Sigmoid colon (tissue), 6 donors: ENCODE measurements at regions not wholly inside any gene's neighbourhood (a gene's known extent, or its start where the extent isn't known, plus 50 kb on each side); places are given as distances from the start of the nearest gene placed in this dataset.
A peak's percentile ranks its signal among the peaks of the same experiment; 100 is the strongest.

ENCODE experiments used
- DNase-seq: peaks from one replicate; pipeline ENCODE4 v3.0.0-alpha.2; 2019
- H3K27ac ChIP-seq, 4 donors: fragments of 200-600 bp; sonication (generic); one replicate each; pipeline ENCODE4 v1.5.1; 2016 to 2019; ENCODE audit warnings: mild to moderate bottlenecking in 1 of 4
- H3K27me3 ChIP-seq, 3 donors: fragments of 200-600 bp; sonication (generic); one replicate each; pipeline ENCODE4 v1.5.1; 2019; ENCODE audit warnings: mild to moderate bottlenecking in 1 of 3
- H3K36me3 ChIP-seq, 4 donors: fragments of 200-600 bp; sonication (generic); one replicate each; pipeline ENCODE4 v1.5.1; 2016 to 2019
- H3K4me1 ChIP-seq, 4 donors: fragments of 200-600 bp; sonication (generic); one replicate each; pipeline ENCODE4 v1.5.1; 2017 to 2019
- H3K4me3 ChIP-seq, 4 donors: fragments of 200-600 bp; sonication (generic); one replicate each; pipeline ENCODE4 v1.5.1; 2017 to 2019; ENCODE audit warnings: mild to moderate bottlenecking in 2 of 4, moderate library complexity in 1 of 4
- H3K9me3 ChIP-seq, 4 donors: fragments of 200-600 bp in 3 of 4; sonication (generic) in 3 of 4; one replicate each; pipeline versions ENCODE4 v1.5.1 to v1.6.1; 2013 to 2019
- EP300 ChIP-seq, 4 donors: sonication (generic); formaldehyde crosslinking; IDR thresholded peaks; one replicate each; pipeline ENCODE4 v1.6.1; 2017; ENCODE audit warnings: antibody characterized with exemption in 4 of 4
- POLR2A ChIP-seq, 2 donors: fragments of 450-650 bp; IDR thresholded peaks; one replicate each; pipeline ENCODE4 v1.6.1; 2016; ENCODE audit warnings: antibody characterized with exemption in 2 of 2, mild to moderate bottlenecking in 2 of 2, moderate library complexity in 2 of 2
- POLR2AphosphoS5 ChIP-seq, 4 donors: sonication (generic); formaldehyde crosslinking; IDR thresholded peaks; one replicate each; pipeline ENCODE4 v1.6.1; 2017; ENCODE audit warnings: antibody characterized with exemption in 4 of 4
- WGBS, 2 donors: extraction: QIAGEN DNeasy Blood & Tissue Kit; methylation state at CpG; one replicate each; pipeline ENCODE4 v1.1.7; 2013; 5-methylcytosine and 5-hydroxymethylcytosine counted together
- intact Hi-C: fragments of 100-400 bp; cut with DNase I; formaldehyde crosslinking; loops from one replicate; pipeline ENCODE4 v1.15.1; 2023
- TF ChIP-seq, protein P1 (sequence below), 4 experiments: fragments of 450-650 bp in 3 of 4; fragments of 200-600 bp in 1 of 4; IDR thresholded peaks; one replicate each; pipeline ENCODE4 v1.5.1; 2016 to 2019; ENCODE audit warnings: antibody characterized with exemption in 4 of 4, mild to moderate bottlenecking in 3 of 4, moderate library complexity in 2 of 4
- donor health status: healthy with polysubstance abuse.
- donor health status: healthy.

DNA sequence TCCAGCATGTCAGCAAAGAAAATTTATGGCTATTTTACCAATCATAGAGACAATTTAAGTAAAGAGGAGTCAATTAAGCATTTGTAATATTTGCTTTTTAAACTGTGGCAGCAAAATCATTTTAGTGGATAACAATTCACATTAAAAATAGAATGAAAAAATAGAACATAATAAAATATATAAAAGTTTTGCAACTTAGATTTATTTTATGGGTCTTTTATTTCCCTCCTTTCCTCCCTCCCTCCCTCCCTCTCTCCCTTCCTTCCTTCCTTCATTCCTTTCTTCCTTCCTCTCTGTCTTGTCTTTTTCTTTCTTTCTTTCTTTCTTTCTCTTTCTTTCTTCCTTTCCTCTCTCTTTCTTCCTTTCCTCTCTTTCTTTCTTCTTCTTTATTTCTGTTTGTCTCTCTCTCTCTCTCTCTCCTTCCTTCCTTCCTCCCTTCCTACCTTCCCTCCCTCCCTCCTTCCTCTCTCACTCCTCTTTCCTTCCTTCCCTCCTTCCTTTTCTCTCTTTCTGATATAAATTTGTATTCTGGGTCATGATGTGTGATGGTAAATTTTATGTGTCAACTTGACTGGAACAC lies 610.9 kb upstream of the CITED2 start:
- no peak overlapping the region for H3K4me3 ChIP-seq
- peak overlapping the region; percentile 67 to 82 (median 80) for H3K27ac ChIP-seq
- H3K4me1 ChIP-seq: peaks cover 0 to 44% (median 31%) of the 10 kb centered on the region in 4 donors
- intact Hi-C loops: loop anchor here (5.0 to 10.0 kb wide), 3 partner anchors 87 to 221 kb away; no protein-coding TSS in a partner anchor
- H3K9me3 ChIP-seq: no peaks in the 10 kb centered on the region
- H3K36me3 ChIP-seq: no peaks in the 10 kb centered on the region
- TF ChIP-seq POLR2A (IDR thresholded peaks at IDR 0.05) (no peak), EP300 (IDR thresholded peaks at IDR 0.05) (no peak), POLR2AphosphoS5 (IDR thresholded peaks at IDR 0.05) (no peak)
- TF ChIP-seq, protein P1, sequence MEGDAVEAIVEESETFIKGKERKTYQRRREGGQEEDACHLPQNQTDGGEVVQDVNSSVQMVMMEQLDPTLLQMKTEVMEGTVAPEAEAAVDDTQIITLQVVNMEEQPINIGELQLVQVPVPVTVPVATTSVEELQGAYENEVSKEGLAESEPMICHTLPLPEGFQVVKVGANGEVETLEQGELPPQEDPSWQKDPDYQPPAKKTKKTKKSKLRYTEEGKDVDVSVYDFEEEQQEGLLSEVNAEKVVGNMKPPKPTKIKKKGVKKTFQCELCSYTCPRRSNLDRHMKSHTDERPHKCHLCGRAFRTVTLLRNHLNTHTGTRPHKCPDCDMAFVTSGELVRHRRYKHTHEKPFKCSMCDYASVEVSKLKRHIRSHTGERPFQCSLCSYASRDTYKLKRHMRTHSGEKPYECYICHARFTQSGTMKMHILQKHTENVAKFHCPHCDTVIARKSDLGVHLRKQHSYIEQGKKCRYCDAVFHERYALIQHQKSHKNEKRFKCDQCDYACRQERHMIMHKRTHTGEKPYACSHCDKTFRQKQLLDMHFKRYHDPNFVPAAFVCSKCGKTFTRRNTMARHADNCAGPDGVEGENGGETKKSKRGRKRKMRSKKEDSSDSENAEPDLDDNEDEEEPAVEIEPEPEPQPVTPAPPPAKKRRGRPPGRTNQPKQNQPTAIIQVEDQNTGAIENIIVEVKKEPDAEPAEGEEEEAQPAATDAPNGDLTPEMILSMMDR (IDR thresholded peaks at IDR 0.05): no peak
- DNase-seq: no peak
- no peaks in the 10 kb centered on the region for H3K27me3 ChIP-seq

GRCh38 chr6:139984317-139984716 lies 609.9 kb upstream of the CITED2 start:
- no peaks in the 10 kb centered on the region for H3K9me3 ChIP-seq
- TF ChIP-seq POLR2A (IDR thresholded peaks at IDR 0.05) (no peak), EP300 (IDR thresholded peaks at IDR 0.05) (no peak), POLR2AphosphoS5 (IDR thresholded peaks at IDR 0.05) (no peak)
- TF ChIP-seq, protein P1 (IDR thresholded peaks at IDR 0.05): no peak
- no peak for DNase-seq
- peak overlapping the region; percentile 67 to 82 (median 80) for H3K27ac ChIP-seq
- H3K4me1 ChIP-seq: peaks cover 0 to 42% (median 34%) of the 10 kb centered on the region in 4 donors
- no peaks in the 10 kb centered on the region for H3K27me3 ChIP-seq
- WGBS, 2 donors: 95 to 96% methylated on average over 6 of the region's 6 CpGs
- no peak overlapping the region for H3K4me3 ChIP-seq
- intact Hi-C loops: loop anchor here (5.0 to 10.0 kb wide), 4 partner anchors 120 to 612 kb away; partner anchors contain the start of gene CITED2
- H3K36me3 ChIP-seq: no peaks in the 10 kb centered on the region

DNA sequence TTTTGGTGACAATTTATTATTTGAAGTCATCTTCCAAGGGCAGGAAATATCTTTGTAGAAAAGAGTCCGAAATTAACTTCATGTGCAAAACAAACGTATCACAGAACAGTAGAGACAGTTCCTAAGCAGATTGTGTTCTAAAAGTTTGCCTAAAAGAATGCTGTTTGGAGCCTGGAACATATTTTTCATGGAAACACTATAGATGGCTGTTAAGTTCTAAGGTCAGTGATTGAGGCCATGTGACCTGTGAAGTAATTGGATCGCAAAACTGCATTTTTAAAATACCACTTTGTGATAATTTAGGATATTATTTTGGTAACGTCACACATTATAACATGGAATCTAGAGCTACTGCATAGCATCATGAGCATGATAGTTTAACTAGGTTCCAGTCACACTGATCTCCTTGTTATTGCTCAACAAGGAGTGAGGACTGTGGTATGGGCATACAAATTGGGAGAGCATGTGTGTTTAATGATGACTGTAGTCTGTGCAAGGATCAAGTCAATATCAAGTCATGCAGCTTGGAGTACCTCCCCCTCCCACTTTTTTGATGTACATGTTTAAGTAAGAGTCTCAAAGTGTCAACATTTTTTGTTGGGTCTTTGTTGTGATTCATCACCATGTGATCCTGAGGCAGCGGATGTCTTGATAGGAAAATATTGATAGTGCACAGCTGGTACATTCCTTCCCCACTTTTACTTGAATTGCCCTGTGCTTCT lies 609.3 kb upstream of the CITED2 start:
- Histone ChIP-seq H3K27ac (peak overlapping the region; percentile 67 to 82 (median 80)), H3K27me3 (no peaks in the 10 kb centered on the region), H3K36me3 (no peaks in the 10 kb centered on the region), H3K4me1 (peaks cover 0 to 46% (median 37%) of the 10 kb centered on the region in 4 donors), H3K4me3 (no peak overlapping the region), H3K9me3 (no peaks in the 10 kb centered on the region)
- intact Hi-C loops: loop anchor here (5.0 to 10.0 kb wide), 4 partner anchors 119 to 611 kb away; partner anchors contain the start of gene CITED2
- WGBS, 2 donors: 81 to 90% methylated on average over 5 of the region's 5 CpGs
- TF ChIP-seq POLR2AphosphoS5 (IDR thresholded peaks at IDR 0.05) (peak; percentile 33 to 81 (median 74)), POLR2A (IDR thresholded peaks at IDR 0.05) (no peak), EP300 (IDR thresholded peaks at IDR 0.05) (peak in 3 of 4 donors; percentile 4 to 81 (median 44))
- DNase-seq: no peak

- no peak for TF ChIP-seq EP300 (IDR thresholded peaks at IDR 0.05)
- Histone ChIP-seq H3K4me1 (peaks cover 0 to 55% (median 44%) of the 10 kb centered on the region in 4 donors), H3K9me3 (no peaks in the 10 kb centered on the region), H3K27ac (peak overlapping the region; percentile 67 to 82 (median 80)), H3K27me3 (no peaks in the 10 kb centered on the region), H3K36me3 (no peaks in the 10 kb centered on the region), H3K4me3 (no peak overlapping the region)
- intact Hi-C loops: loop anchor here (5.0 to 10.0 kb wide), 4 partner anchors 118 to 610 kb away; partner anchors contain the start of gene CITED2
- no peak for DNase-seq
- 37 to 64% methylated on average over 4 of the region's 4 CpGs for WGBS, 2 donors
Measured at GRCh38 chr6:139982652-139983295, 608.3 kb upstream of the CITED2 start.

DNA sequence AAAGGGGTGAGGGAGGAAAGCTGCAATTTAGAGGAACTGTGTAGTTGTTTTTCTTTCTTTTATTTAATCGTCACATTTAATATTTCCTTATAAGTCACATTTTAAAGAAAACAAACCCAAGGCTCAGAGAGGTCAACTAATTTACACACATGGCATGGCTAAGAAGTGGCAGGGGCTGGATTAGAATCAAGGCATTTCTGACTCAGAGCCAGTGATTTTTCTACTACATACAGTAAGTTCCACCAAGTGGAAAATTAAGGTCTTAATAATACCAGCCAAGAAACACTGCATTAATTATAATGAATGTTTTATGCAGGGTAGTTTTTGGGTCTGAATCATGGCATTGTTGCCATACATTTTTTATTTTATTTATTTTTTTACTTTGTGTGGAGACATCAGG lies 607.7 kb upstream of the CITED2 start:
- H3K4me1 ChIP-seq: peaks cover 0 to 61% (median 44%) of the 10 kb centered on the region in 4 donors
- no peaks in the 10 kb centered on the region for H3K9me3 ChIP-seq
- 0 to 6% methylated on average over 1 of the region's 1 CpG for WGBS, 2 donors
- H3K36me3 ChIP-seq: no peaks in the 10 kb centered on the region
- H3K27ac ChIP-seq: peak overlapping the region; percentile 67 to 82 (median 80)
- no peak for DNase-seq
- no peak overlapping the region for H3K4me3 ChIP-seq
- intact Hi-C loops: loop anchor here (5.0 to 10.0 kb wide), 4 partner anchors 117 to 610 kb away; partner anchors contain the start of gene CITED2
- H3K27me3 ChIP-seq: no peaks in the 10 kb centered on the region
- no peak for TF ChIP-seq POLR2A (IDR thresholded peaks at IDR 0.05)
- TF ChIP-seq POLR2AphosphoS5 (IDR thresholded peaks at IDR 0.05): no peak
- TF ChIP-seq, protein P1 (IDR thresholded peaks at IDR 0.05): no peak
- TF ChIP-seq EP300 (IDR thresholded peaks at IDR 0.05): no peak
